Central memory CD8-positive, alpha-beta T cell (primary cell): ENCODE measurements at regions not wholly inside any gene's neighbourhood (a gene's known extent, or its start where the extent isn't known, plus 50 kb on each side); places are given as distances from the start of the nearest gene placed in this dataset.
"Not testable (repeated sequence)": the region's sequence is repeated elsewhere in the genome, so short reads cannot be mapped to it uniquely, and the experiment has no call there.

Experiments used
- ATAC-seq: fragments of 150-1000 bp; cut with Tn5 transposase; replicated peaks from 2 replicates; pipeline ENCODE4 v1.10.0; 2022; ENCODE audit warnings: mild to moderate bottlenecking, moderate FRiP score, moderate number of reproducible peaks; ENCODE audit not compliant: poor library complexity, severe bottlenecking; ENCODE audit errors: extremely low read depth
- DNase-seq, 2 donors: peaks; one replicate each; pipeline ENCODE4 v3.0.0; 2021; ENCODE audit warnings: low spot score in 2 of 2
- H3K27ac Mint-ChIP-seq: one replicate; pipeline ENCODE4 v1.8.0; 2022; ENCODE audit warnings: low read depth, mild to moderate bottlenecking, moderate library complexity, mixed read lengths
- H3K27me3 Mint-ChIP-seq: one replicate; pipeline ENCODE4 v1.8.0; 2022; ENCODE audit warnings: mixed read lengths
- H3K36me3 Mint-ChIP-seq: one replicate; pipeline ENCODE4 v1.8.0; 2022; ENCODE audit warnings: mild to moderate bottlenecking, moderate library complexity, mixed read lengths; ENCODE audit not compliant: insufficient read depth
- H3K4me1 Mint-ChIP-seq: one replicate; pipeline ENCODE4 v1.8.0; 2022; ENCODE audit warnings: mixed read lengths
- H3K4me3 Mint-ChIP-seq: one replicate; pipeline ENCODE4 v1.8.0; 2022; ENCODE audit warnings: mild to moderate bottlenecking, moderate library complexity, mixed read lengths
- H3K9me3 Mint-ChIP-seq: one replicate; pipeline ENCODE4 v1.8.0; 2022; ENCODE audit warnings: mixed read lengths

DNA sequence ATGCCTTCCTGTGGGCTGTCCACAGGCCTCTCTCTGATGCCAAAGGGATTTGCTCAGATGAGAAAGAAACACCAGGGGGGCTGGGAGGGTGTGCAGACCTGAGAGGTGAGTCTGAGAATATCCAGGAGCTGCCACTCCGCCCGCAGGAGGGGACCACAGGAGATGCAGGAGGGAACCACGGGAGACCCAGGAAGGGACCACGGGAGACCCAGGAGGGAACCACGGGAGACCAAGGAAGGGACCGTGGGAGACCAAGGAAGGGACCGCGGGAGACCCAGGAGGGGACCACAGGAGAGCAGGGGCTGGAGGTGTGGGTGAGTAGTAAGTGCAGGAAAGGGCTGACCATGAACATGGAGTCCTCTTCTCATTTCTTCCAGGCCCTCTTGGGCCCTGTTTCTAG is 74.6 kb upstream of the SFSWAP start:
- no peak overlapping the region for H3K4me3 Mint-ChIP-seq
- DNase-seq (peak in 1 of 2 donors; percentile 5), ATAC-seq (no peak)
- H3K27ac Mint-ChIP-seq, result no peak overlapping the region
- H3K4me1 Mint-ChIP-seq, result peaks cover 14% of the 10 kb centered on the region
- H3K27me3 Mint-ChIP-seq, result peaks cover 36% of the 10 kb centered on the region
- no peaks in the 10 kb centered on the region for H3K9me3 Mint-ChIP-seq
- peaks cover 3% of the 10 kb centered on the region for H3K36me3 Mint-ChIP-seq

GRCh38 chr12:131636940-131637750 is 73.7 kb upstream of the SFSWAP start:
- peaks cover 1% of the 10 kb centered on the region for H3K36me3 Mint-ChIP-seq

GRCh38 chr12:131637986-131638385 is 72.9 kb upstream of the SFSWAP start:
- H3K27me3 Mint-ChIP-seq, result peaks cover 41% of the 10 kb centered on the region
- no peak overlapping the region for H3K4me3 Mint-ChIP-seq
- DNase-seq (peak in 1 of 2 donors; percentile 4), ATAC-seq (no peak)
- no peaks in the 10 kb centered on the region for H3K4me1 Mint-ChIP-seq
- no peaks in the 10 kb centered on the region for H3K36me3 Mint-ChIP-seq
- no peak overlapping the region for H3K27ac Mint-ChIP-seq
- H3K9me3 Mint-ChIP-seq, result no peaks in the 10 kb centered on the region

More at GRCh38 chr12:131636940-131637750, 73.7 kb upstream of the SFSWAP start:
- Mint-ChIP-seq H3K27me3 (peaks cover 36% of the 10 kb centered on the region), H3K4me3 (no peak overlapping the region), H3K9me3 (no peaks in the 10 kb centered on the region), H3K4me1 (peaks cover 6% of the 10 kb centered on the region), H3K27ac (no peak overlapping the region)
- no peak for ATAC-seq
- peak in 1 of 2 donors; percentile 8 for DNase-seq

GRCh38 chr12:131639270-131639940 is 71.5 kb upstream of the SFSWAP start:
- ATAC-seq (no peak), DNase-seq (peak in 1 of 2 donors; percentile 6)
- peaks cover 49% of the 10 kb centered on the region for H3K27me3 Mint-ChIP-seq
- no peaks in the 10 kb centered on the region for H3K36me3 Mint-ChIP-seq
- no peak overlapping the region for H3K4me3 Mint-ChIP-seq
- peak overlapping the region; percentile 63 for H3K27ac Mint-ChIP-seq
- no peaks in the 10 kb centered on the region for H3K4me1 Mint-ChIP-seq
- no peaks in the 10 kb centered on the region for H3K9me3 Mint-ChIP-seq

GRCh38 chr12:131640525-131640924 is 70.4 kb upstream of the SFSWAP start:
- no peak overlapping the region for H3K27ac Mint-ChIP-seq
- DNase-seq (no peak), ATAC-seq (no peak)
- no peak overlapping the region for H3K4me3 Mint-ChIP-seq
- peaks cover 46% of the 10 kb centered on the region for H3K27me3 Mint-ChIP-seq
- no peaks in the 10 kb centered on the region for H3K36me3 Mint-ChIP-seq
- no peaks in the 10 kb centered on the region for H3K9me3 Mint-ChIP-seq
- no peaks in the 10 kb centered on the region for H3K4me1 Mint-ChIP-seq

- Mint-ChIP-seq H3K4me3 (no peak overlapping the region), H3K4me1 (no peaks in the 10 kb centered on the region), H3K36me3 (no peaks in the 10 kb centered on the region), H3K9me3 (no peaks in the 10 kb centered on the region), H3K27me3 (peaks cover 38% of the 10 kb centered on the region), H3K27ac (no peak overlapping the region)
- ATAC-seq (no peak), DNase-seq (peak in 1 of 2 donors; percentile 4)
Measured at GRCh38 chr12:131641315-131641714, 69.6 kb upstream of the SFSWAP start.

GRCh38 chr12:131642101-131642540 is 68.8 kb upstream of the SFSWAP start:
- Mint-ChIP-seq H3K36me3 (no peaks in the 10 kb centered on the region), H3K9me3 (no peaks in the 10 kb centered on the region), H3K27me3 (peaks cover 35% of the 10 kb centered on the region), H3K4me3 (no peak overlapping the region), H3K4me1 (no peaks in the 10 kb centered on the region), H3K27ac (no peak overlapping the region)
- ATAC-seq, result no peak
- DNase-seq, result peak in 1 of 2 donors; percentile 5

GRCh38 chr12:131642771-131643170 is 68.1 kb upstream of the SFSWAP start:
- H3K9me3 Mint-ChIP-seq, result no peaks in the 10 kb centered on the region
- ATAC-seq, result no peak
- no peak overlapping the region for H3K4me3 Mint-ChIP-seq
- no peaks in the 10 kb centered on the region for H3K4me1 Mint-ChIP-seq
- H3K27ac Mint-ChIP-seq, result no peak overlapping the region
- H3K36me3 Mint-ChIP-seq, result no peaks in the 10 kb centered on the region
- DNase-seq, result peak in 1 of 2 donors; percentile 6
- peaks cover 32% of the 10 kb centered on the region for H3K27me3 Mint-ChIP-seq

DNA sequence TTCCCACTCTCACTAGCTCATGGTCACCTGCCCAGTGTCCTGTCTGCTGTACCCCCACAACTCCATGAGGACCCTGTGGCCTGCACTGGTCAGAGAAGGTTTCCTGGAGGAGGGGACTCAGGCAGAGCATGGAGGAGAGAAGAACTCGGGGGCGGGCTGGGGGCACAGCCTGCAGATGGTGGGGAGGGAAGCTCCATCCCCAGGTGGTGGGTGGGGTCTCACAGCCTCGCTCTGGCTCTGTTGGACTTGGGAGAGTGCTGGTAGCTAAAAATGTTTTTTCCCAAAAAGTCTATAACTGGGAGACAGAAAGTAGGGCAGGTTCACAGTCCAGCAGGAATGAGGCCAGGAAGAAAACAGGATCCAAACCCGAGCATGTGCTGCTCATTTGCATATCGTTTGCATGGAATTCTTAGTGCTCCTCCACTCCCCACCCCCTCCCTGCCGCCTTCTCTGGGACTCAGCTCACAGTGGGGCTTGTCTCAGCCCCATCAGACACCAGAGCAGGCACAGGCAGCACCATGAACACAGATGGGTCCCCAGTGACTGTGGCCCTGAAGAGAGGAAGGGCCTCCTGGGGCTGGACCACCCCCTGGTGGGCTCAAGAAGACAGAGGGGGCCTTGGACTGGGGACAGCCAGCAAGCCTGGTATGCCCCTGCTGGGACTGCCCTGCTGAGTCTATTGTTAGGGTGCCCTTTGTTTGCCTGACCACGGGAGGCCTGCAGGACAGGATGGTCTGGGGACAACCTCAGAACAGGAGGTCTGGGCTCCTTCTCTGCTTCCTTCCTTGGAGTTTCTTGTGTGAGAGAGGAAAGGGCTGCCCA is 67.0 kb upstream of the SFSWAP start:
- H3K27ac Mint-ChIP-seq, result no peak overlapping the region
- H3K27me3 Mint-ChIP-seq, result peaks cover 26% of the 10 kb centered on the region
- no peaks in the 10 kb centered on the region for H3K36me3 Mint-ChIP-seq
- ATAC-seq (no peak), DNase-seq (peak in 1 of 2 donors; percentile 3)
- no peaks in the 10 kb centered on the region for H3K4me1 Mint-ChIP-seq
- no peaks in the 10 kb centered on the region for H3K9me3 Mint-ChIP-seq
- H3K4me3 Mint-ChIP-seq, result no peak overlapping the region

GRCh38 chr12:131644481-131644880 is 66.4 kb upstream of the SFSWAP start:
- Mint-ChIP-seq H3K36me3 (no peaks in the 10 kb centered on the region), H3K4me1 (no peaks in the 10 kb centered on the region), H3K27ac (no peak overlapping the region), H3K9me3 (no peaks in the 10 kb centered on the region), H3K4me3 (no peak overlapping the region), H3K27me3 (peaks cover 26% of the 10 kb centered on the region)
- DNase-seq, result peak in 1 of 2 donors; percentile 5
- no peak for ATAC-seq

GRCh38 chr12:131644917-131645316 is 66.0 kb upstream of the SFSWAP start:
- H3K9me3 Mint-ChIP-seq, H3K36me3 Mint-ChIP-seq, ATAC-seq, H3K4me3 Mint-ChIP-seq, H3K27ac Mint-ChIP-seq, H3K4me1 Mint-ChIP-seq: not testable (repeated sequence)
- DNase-seq, result peak in 1 of 2 donors; percentile 6
- H3K27me3 Mint-ChIP-seq, result peaks cover 22% of the 10 kb centered on the region

- H3K4me3 Mint-ChIP-seq, DNase-seq, H3K36me3 Mint-ChIP-seq, ATAC-seq, H3K27ac Mint-ChIP-seq, H3K9me3 Mint-ChIP-seq, H3K4me1 Mint-ChIP-seq: not testable (repeated sequence)
- H3K27me3 Mint-ChIP-seq, result peaks cover 15% of the 10 kb centered on the region
Measured at GRCh38 chr12:131645557-131645956, 65.3 kb upstream of the SFSWAP start.
